Amniotic epithelial cell (primary cell): ENCODE measurements at regions not wholly inside any gene's neighbourhood (a gene's known extent, or its start where the extent isn't known, plus 50 kb on each side); places are given as distances from the start of the nearest gene placed in this dataset.
"Not testable (repeated sequence)": the region's sequence is repeated elsewhere in the genome, so short reads cannot be mapped to it uniquely, and the experiment has no call there.

Experiments used
- DNase-seq: peaks from one replicate; pipeline ENCODE4 v3.0.0-alpha.2; 2010; ENCODE audit warnings: low read depth

DNA sequence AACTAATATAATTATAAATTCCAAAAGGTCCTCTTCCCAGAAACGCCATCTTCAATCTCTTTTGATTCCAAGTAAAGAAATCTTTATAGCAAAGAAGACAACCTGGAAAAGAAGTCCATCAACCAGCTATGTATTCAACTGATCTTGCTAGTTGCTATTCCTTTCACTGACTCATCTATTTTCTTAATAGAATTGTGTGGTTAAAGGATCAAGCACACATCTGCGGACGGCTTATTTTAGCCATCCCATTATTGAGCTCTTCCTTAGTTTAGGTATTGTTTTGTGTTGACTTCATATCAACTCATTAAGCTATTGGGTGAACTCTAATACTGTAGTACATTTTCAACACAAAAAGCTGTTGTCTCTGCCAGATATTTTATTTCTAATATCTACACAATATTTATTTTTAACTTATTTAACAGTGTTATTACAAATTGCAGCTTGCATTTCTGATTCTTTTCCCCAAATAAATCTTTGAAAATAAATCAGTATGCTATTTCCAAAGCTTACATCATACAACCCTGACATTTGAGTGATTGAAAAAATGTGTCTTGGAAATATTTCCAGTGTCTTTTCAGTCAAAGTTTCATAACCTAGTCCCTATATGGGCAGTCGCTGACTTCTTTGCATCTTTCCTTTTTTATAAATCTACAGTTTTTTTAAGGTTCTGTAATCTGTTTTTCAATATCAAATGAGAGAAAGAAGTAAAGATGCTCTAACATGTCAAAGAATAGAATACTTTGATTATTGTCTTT is 158.8 kb upstream of the SPRY2 start:
- DNase-seq: no peak

DNA sequence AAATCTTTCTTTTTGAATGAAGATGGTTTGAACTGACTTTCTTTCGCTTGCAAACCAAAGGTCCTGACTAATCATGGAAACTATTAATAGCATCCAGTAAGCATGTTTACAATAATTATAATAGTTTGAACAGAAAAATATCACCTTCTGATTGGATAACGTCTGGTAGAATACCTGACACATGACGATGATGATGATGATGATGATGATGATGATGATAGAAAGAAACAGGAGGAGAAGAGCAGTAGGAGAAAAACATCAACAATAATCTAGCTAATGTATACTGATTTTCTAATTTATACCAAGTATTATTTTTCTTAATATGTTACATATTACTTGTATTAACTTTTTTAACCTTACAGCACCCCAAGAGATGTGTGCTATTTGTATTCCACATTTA is 157.5 kb upstream of the SPRY2 start:
- no peak for DNase-seq

DNA sequence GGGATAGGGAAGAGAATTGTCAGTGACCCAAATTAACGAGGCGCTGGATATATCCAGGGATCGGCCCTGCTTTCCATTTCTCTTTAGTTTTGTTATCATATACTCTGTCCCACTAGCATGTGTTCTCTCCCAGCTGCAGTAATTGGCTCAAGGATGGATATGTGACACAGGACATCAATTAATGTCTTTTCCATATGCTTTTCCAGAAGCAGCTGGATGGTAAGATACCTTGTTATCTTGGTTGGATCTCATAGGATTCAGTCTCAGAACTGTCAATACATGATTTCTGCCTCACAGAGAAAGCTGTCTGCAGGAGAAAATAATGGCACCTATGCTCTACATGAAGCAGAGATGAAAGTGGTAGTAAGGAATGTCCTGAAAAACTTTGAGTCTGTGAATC is 157.1 kb upstream of the SPRY2 start:
- DNase-seq: no peak

- no peak for DNase-seq
These were observed 156.5 kb upstream of the SPRY2 start for GRCh38 chr13:80497439-80497838.

DNA sequence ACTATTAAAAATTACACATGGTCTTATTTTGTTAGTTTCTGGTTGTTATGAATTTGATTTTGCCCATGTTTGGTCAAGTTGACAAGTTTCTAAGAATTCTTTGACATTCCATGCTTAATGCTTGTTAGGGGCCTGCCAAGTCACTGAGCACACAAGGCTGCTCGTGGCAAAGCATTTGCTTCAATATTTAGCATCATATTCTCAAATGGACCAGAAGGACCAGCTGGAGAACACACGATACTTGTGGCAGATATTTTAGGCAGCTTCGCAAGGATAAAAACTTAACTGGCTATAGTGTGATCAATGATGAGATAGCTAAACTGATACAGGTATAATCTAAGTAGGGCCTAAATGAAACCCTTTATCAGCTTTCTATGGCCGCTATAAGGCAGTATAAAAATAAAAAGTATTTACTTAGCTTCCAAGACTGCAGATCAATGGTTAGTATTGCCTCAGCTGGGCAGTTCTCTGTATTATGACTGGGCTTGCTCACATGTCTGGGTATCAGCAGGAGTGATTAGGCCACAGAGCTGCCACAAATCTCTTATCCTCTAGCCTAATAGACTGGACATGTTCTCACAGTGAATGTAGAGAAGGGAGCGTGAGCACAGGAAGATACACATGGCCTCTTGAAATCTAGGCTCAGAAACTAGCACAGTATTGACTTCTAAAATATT is 155.9 kb upstream of the SPRY2 start:
- no peak for DNase-seq

GRCh38 chr13:80490491-80490943 is 149.6 kb upstream of the SPRY2 start:
- DNase-seq: not testable (repeated sequence)

GRCh38 chr13:80486402-80486801 is 145.5 kb upstream of the SPRY2 start:
- no peak for DNase-seq

DNA sequence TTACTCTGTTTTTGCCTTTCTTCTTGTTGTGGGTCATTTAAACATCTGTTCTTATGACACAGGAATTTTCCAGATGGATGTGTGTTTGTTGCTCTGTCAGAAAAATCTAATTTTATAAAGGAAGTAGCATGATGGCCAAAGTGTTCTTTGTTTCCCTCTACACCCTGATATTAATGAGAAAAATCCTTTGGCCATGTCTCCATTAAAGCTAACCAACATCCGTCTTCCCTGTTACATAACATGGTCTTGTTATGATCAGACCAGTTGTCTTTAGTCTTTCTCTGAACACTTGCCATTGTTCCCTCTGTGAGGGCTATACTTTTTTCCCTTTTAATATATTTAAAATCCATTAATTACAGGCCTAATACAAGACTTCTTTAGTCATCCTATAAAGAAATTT is 142.2 kb upstream of the SPRY2 start:
- no peak for DNase-seq

DNA sequence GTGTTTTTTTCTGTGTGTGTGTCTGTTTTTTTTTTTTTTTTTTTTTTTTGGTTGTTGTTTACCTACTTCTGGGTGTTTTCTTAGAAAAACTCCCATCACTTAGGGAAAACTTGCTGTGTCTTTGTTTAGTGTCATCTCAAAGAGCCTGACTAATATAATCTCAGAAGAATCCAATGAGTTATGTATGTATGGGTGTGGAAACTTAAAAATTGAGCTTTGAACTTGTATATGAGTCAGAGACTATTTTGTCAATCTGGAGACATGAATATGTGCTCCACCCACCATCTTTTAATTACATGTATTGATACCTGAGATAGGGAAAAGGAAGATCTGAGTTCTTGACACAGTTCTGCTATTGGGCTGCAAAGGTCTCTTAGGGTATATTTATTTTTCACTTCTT is 140.7 kb upstream of the SPRY2 start:
- no peak for DNase-seq

DNA sequence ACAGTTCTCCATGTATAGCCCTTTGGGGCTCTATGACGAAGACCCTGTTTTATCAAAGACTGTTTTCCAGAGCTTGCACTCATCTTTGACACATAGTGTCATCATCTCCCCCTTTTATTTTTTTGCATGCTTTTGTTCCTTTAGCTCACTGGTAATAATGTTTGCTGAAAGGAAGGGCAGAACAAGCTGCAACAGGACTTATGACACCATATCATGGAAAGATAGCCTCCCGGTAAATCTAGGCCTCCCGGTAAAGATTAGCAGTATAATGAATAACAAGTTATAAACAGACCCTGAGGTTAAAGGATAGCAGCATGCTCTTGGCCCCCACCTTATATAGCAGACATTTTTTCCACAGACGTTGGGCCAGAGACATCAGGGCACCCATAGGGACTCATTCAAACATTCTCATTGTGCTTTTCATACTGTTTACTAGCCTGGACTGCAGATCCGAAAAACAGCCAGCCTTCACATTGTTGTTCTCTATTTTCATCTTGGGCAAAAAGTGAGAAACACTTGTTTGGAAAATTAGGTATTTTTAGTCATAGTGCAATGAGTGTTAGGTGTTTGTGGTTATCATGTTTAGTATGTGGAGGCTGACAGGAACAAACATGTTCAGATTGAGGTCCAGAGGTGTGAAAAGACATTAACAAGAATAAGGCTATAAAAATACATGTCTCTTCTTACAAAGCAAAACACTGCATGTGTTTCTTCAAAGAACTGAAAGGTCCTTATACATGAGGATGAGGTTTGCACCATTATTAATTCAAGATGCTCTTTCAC is 136.9 kb upstream of the SPRY2 start:
- no peak for DNase-seq

- no peak for DNase-seq
These were observed 136.0 kb upstream of the SPRY2 start for GRCh38 chr13:80476953-80477352.

DNA sequence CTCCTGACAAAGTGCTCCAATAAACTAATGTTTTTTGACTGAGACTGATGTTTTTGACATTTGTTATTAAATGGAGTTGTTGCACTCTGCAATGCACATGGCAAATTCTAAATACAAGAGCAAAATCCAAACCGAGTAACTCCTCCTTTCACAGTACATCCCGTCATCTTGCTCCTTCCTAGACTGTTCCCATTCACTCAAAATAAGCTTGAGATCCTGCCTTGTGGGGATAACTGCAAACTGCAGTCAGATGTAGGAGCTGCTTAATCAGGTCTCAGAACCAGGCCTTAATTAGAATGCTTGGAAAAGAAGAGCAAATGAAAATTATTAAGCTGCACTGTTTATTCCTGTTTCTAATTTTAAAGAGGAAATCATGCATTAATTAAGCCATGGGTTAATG is 134.8 kb upstream of the SPRY2 start:
- DNase-seq: no peak

DNA sequence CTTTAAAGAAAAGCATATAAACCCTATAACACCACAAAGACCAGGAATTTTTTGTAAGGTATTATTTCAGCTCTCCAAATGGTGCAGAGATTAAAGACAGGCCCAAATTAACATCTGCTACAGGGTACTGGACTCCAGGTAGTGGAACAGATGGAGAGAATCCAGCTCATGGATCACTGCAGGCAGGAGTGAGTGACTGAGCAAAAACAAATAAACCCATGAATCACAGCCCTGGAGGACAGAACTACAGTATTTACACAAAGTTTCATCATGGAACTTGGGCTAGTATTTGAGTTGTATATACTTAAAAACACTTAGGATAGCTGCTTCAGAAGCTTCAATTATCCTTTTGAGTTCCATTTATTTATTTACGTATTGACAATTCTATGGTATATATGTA is 132.8 kb upstream of the SPRY2 start:
- DNase-seq: peak; percentile 54

GRCh38 chr13:80469853-80470381 is 129.0 kb upstream of the SPRY2 start:
- peak; percentile 91 for DNase-seq

DNA sequence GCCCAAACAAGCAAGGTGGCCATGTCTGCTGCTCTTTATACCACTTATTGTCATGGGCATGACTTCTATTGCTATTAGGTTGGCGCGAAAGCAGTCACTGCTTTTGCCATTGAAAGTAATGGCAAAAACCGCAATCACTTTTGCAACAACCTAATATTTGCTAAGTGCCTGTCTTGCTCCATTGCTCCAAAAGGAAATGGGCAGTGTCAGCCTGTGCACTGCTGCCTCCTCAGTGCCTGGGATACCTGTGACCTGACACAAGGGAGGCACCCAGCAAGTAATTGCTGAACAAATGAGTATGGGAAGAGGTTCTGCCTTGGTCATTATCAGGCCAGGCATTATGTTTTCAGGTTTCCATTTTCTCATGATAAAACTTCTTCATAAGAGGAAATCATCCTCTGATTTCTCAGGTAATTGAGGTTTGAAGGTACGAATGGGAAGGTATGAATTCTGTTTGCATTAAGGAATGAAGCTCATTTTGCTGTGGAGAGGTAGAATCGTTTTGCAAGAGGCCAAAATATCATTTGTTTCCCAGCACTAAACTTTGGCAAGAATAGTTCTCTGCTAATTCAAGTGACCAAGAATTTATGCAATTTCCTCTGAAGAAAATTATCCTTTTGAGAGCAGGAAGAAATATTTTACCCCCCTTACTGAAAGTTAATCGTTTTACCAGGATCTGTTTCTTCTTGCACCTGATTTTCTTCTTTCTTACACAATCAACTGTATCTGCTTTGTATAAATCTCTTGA is 128.4 kb upstream of the SPRY2 start:
- DNase-seq: no peak

DNA sequence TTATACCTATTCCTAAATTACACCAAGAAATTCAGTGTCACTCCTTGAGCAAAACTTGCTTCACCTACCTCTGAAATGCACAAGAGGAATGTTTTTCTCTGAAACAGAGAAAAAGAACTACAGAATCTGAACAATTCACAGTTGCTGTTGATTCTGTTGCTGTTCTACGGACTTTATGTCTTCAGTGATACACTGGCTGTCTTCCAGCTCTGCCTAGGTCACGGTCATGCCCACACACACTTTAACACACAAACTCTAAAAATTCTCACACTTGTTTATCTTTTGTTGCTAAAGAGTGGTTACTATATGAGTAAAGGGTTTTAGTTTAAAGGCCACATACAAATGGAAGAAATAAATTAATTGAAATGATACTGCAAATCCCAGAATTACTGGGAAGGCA is 124.4 kb upstream of the SPRY2 start:
- no peak for DNase-seq

- peak; percentile 31 for DNase-seq
These were observed 122.9 kb upstream of the SPRY2 start for GRCh38 chr13:80463673-80464352.

DNA sequence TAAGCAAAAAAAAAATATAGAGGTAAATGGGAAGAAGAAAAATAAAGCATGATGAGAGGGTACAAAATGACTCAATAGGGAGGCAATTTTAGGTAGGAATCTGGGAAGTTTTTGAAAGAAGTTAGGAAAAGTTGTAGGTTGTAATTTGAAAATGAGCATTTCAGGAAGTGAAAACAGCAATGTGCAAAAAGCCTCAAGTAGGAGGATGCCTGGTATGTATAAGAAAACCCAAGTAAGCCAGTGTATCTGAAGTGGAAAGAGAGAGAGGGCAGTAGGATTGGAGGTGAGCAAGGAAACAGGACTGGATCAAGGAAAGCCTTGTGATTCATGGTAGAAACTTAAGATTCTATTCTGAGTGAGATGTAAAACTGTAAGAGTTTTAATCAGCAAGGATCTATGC is 121.6 kb upstream of the SPRY2 start:
- no peak for DNase-seq

DNA sequence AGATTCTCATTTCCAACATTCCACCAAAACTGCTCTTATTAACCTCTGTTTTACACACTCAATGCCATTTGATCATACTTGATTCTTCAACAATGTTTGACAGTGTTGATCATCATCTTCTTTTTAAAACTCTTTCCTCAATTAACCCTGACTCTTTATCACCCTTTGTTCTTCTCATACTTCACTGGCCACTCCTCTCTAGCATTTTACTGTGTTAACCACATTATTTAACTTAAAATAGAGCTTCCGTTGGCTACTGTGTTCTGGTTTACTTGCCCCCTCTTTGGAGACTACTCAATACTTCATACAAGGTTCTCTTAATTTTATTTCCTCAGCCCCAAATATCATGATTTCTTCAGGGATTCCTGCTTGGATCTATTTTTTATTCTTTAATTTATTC is 121.1 kb upstream of the SPRY2 start:
- DNase-seq: no peak

GRCh38 chr13:80458543-80458942 is 117.6 kb upstream of the SPRY2 start:
- peak; percentile 50 for DNase-seq

GRCh38 chr13:80454245-80454644 is 113.3 kb upstream of the SPRY2 start:
- peak; percentile 78 for DNase-seq
